DOHH2 (cell line): ENCODE measurements at regions not wholly inside any gene's neighbourhood (a gene's known extent, or its start where the extent isn't known, plus 50 kb on each side); places are given as distances from the start of the nearest gene placed in this dataset.

Experiments used
- H3F3A ChIP-seq: fragments of 200-600 bp; sonication (generic), shearing (Covaris generic); 2 replicates; pipeline ENCODE4 v1.6.0; 2016; ENCODE audit warnings: antibody characterized with exemption, mild to moderate bottlenecking; ENCODE audit not compliant: control insufficient read depth, insufficient read depth
- H3K27ac ChIP-seq: fragments of 200-600 bp; sonication (generic); 2 replicates; pipeline ENCODE4 v1.5.1; 2014; ENCODE audit warnings: low read depth, mild to moderate bottlenecking, low read length, moderate library complexity
- H3K27me3 ChIP-seq: fragments of 200-600 bp; sonication (generic); 2 replicates; pipeline ENCODE4 v1.6.1; 2014; ENCODE audit warnings: mild to moderate bottlenecking, low read length, mixed read lengths; ENCODE audit not compliant: control insufficient read depth
- H3K36me3 ChIP-seq: fragments of 200-600 bp; sonication (generic); 2 replicates; pipeline ENCODE4 v1.6.1; 2014; ENCODE audit warnings: mild to moderate bottlenecking, low read length, moderate library complexity, mixed read lengths; ENCODE audit not compliant: control insufficient read depth
- H3K4me1 ChIP-seq: fragments of 200-600 bp; sonication (generic); 2 replicates; pipeline ENCODE4 v1.6.1; 2014; ENCODE audit warnings: mild to moderate bottlenecking, low read length, mixed read lengths; ENCODE audit not compliant: control insufficient read depth
- H3K4me2 ChIP-seq: fragments of 200-600 bp; sonication (generic); 2 replicates; pipeline ENCODE4 v1.6.0; 2014; ENCODE audit warnings: mild to moderate bottlenecking, low read length, moderate library complexity
- H3K4me3 ChIP-seq: fragments of 200-600 bp; sonication (generic); 2 replicates; pipeline ENCODE4 v1.5.1; 2014; ENCODE audit warnings: mild to moderate bottlenecking, low read length, mixed read lengths
- H3K79me2 ChIP-seq: fragments of 200-600 bp; sonication (generic); 2 replicates; pipeline ENCODE4 v1.6.1; 2014; ENCODE audit warnings: mild to moderate bottlenecking, low read length, mixed read lengths; ENCODE audit not compliant: control insufficient read depth
- H3K9me2 ChIP-seq: fragments of 200-600 bp; sonication (generic); replicated peaks from 2 replicates; pipeline ENCODE4 v1.6.1; 2014; ENCODE audit warnings: mild to moderate bottlenecking, low read length, mixed read lengths; ENCODE audit not compliant: control insufficient read depth
- H3K9me3 ChIP-seq: fragments of 200-600 bp; sonication (generic); 2 replicates; pipeline ENCODE4 v1.6.1; 2014; ENCODE audit warnings: antibody characterized with exemption, low read length, mixed read lengths; ENCODE audit not compliant: control insufficient read depth, insufficient read depth
- H4K20me1 ChIP-seq: fragments of 200-600 bp; sonication (generic); 2 replicates; pipeline ENCODE4 v1.6.0; 2014; ENCODE audit warnings: low read depth, mild to moderate bottlenecking, antibody characterized with exemption, low read length, moderate library complexity; ENCODE audit not compliant: control insufficient read depth, insufficient read depth
- CTCF ChIP-seq: fragments of 200-600 bp; sonication (generic); IDR thresholded peaks from one replicate; pipeline ENCODE4 v1.5.1; 2014; ENCODE audit warnings: antibody characterized with exemption, mild to moderate bottlenecking, low read depth, low read length; ENCODE audit not compliant: poor library complexity, severe bottlenecking
- EZH2phosphoT487 ChIP-seq: fragments of 200-600 bp; sonication (generic); IDR thresholded peaks from 2 replicates; pipeline ENCODE4 v1.6.1; 2017; ENCODE audit warnings: borderline replicate concordance, mild to moderate bottlenecking, antibody characterized with exemption, low read length, moderate library complexity, mixed read lengths

GRCh38 chr13:34542321-34542720 is 399.7 kb upstream of the NBEA start:
- Histone ChIP-seq H3K9me3 (no peaks in the 10 kb centered on the region), H3F3A (no peaks in the 10 kb centered on the region), H3K27ac (no peak overlapping the region), H3K27me3 (no peaks in the 10 kb centered on the region), H3K4me2 (no peak overlapping the region), H3K9me2 (no peaks in the 10 kb centered on the region), H3K4me1 (no peaks in the 10 kb centered on the region), H3K4me3 (no peak overlapping the region), H3K79me2 (no peaks in the 10 kb centered on the region), H3K36me3 (no peaks in the 10 kb centered on the region), H4K20me1 (no peaks in the 10 kb centered on the region)
- TF ChIP-seq EZH2phosphoT487 (no peak), CTCF (no peak)

GRCh38 chr13:34543836-34544235 is 398.2 kb upstream of the NBEA start:
- no peaks in the 10 kb centered on the region for H3K9me3 ChIP-seq
- H3K27ac ChIP-seq = no peak overlapping the region
- H3F3A ChIP-seq = no peaks in the 10 kb centered on the region
- H3K36me3 ChIP-seq = no peaks in the 10 kb centered on the region
- H3K4me3 ChIP-seq = no peak overlapping the region
- no peaks in the 10 kb centered on the region for H3K27me3 ChIP-seq
- no peaks in the 10 kb centered on the region for H3K9me2 ChIP-seq
- H3K4me1 ChIP-seq = no peaks in the 10 kb centered on the region
- TF ChIP-seq EZH2phosphoT487 (no peak), CTCF (no peak)
- H3K79me2 ChIP-seq = no peaks in the 10 kb centered on the region
- no peaks in the 10 kb centered on the region for H4K20me1 ChIP-seq
- no peak overlapping the region for H3K4me2 ChIP-seq

- no peak overlapping the region for H3K4me2 ChIP-seq
- no peaks in the 10 kb centered on the region for H3K9me2 ChIP-seq
- H3F3A ChIP-seq = no peaks in the 10 kb centered on the region
- no peaks in the 10 kb centered on the region for H3K36me3 ChIP-seq
- no peaks in the 10 kb centered on the region for H3K9me3 ChIP-seq
- no peaks in the 10 kb centered on the region for H3K27me3 ChIP-seq
- no peak overlapping the region for H3K27ac ChIP-seq
- H4K20me1 ChIP-seq = no peaks in the 10 kb centered on the region
- no peak overlapping the region for H3K4me3 ChIP-seq
- H3K4me1 ChIP-seq = no peaks in the 10 kb centered on the region
- no peak for TF ChIP-seq EZH2phosphoT487
- TF ChIP-seq CTCF = no peak
- H3K79me2 ChIP-seq = no peaks in the 10 kb centered on the region
Measured at GRCh38 chr13:34545461-34545860, 396.6 kb upstream of the NBEA start.
